Loucy (cell line): ENCODE measurements at regions not wholly inside any gene's neighbourhood (a gene's known extent, or its start where the extent isn't known, plus 50 kb on each side); places are given as distances from the start of the nearest gene placed in this dataset.

Experiments
- H2AFZ ChIP-seq: fragments of 200-600 bp; sonication (generic); 2 replicates; pipeline ENCODE4 v1.6.0; 2016; ENCODE audit warnings: antibody characterized with exemption, mild to moderate bottlenecking, low read length, moderate library complexity
- H3F3A ChIP-seq: fragments of 200-600 bp; 2 replicates; pipeline ENCODE4 v1.6.0; 2016; ENCODE audit warnings: antibody characterized with exemption, low read depth, mild to moderate bottlenecking
- H3K27me3 ChIP-seq: fragments of 200-600 bp; sonication (generic); 2 replicates; pipeline ENCODE4 v1.6.1; 2014; ENCODE audit warnings: low read length, mild to moderate bottlenecking; ENCODE audit not compliant: insufficient read depth, poor library complexity, severe bottlenecking
- H3K36me3 ChIP-seq: fragments of 200-600 bp; sonication (generic); 2 replicates; pipeline ENCODE4 v1.6.1; 2016; ENCODE audit warnings: low read length; ENCODE audit not compliant: insufficient read depth
- H3K4me1 ChIP-seq: fragments of 200-600 bp; sonication (generic); 2 replicates; pipeline ENCODE4 v1.5.1; 2014; ENCODE audit warnings: low read length, mild to moderate bottlenecking; ENCODE audit not compliant: insufficient read depth, poor library complexity, severe bottlenecking
- H3K4me2 ChIP-seq: fragments of 200-600 bp; sonication (generic); 2 replicates; pipeline ENCODE4 v1.6.0; 2014; ENCODE audit warnings: antibody characterized with exemption, low read length, low read depth, mild to moderate bottlenecking; ENCODE audit not compliant: poor library complexity, severe bottlenecking
- H3K4me3 ChIP-seq: fragments of 200-600 bp; sonication (generic); 2 replicates; pipeline ENCODE4 v1.5.1; 2014; ENCODE audit warnings: low read length, mild to moderate bottlenecking, mixed read lengths; ENCODE audit not compliant: poor library complexity, severe bottlenecking
- H3K79me2 ChIP-seq: fragments of 200-600 bp; sonication (generic); 2 replicates; pipeline ENCODE4 v1.6.1; 2014; ENCODE audit warnings: low read length; ENCODE audit not compliant: insufficient read depth
- H3K9ac ChIP-seq: fragments of 200-600 bp; sonication (generic); 2 replicates; pipeline ENCODE4 v1.6.0; 2014; ENCODE audit warnings: mild to moderate bottlenecking, low read depth, low read length, moderate library complexity; ENCODE audit not compliant: poor library complexity, severe bottlenecking
- H3K9me2 ChIP-seq: fragments of 200-600 bp; sonication (generic); replicated peaks from 2 replicates; pipeline ENCODE4 v1.6.1; 2016; ENCODE audit warnings: low read depth, low read length, mixed read lengths
- H3K9me3 ChIP-seq: fragments of 200-600 bp; sonication (generic); 2 replicates; pipeline ENCODE4 v1.6.1; 2014; ENCODE audit warnings: mild to moderate bottlenecking, antibody characterized with exemption, low read length, low read depth; ENCODE audit not compliant: insufficient read depth
- H4K20me1 ChIP-seq: fragments of 200-600 bp; sonication (generic); 2 replicates; pipeline ENCODE4 v1.6.0; 2014; ENCODE audit warnings: antibody characterized with exemption, low read length, mild to moderate bottlenecking; ENCODE audit not compliant: insufficient read depth, poor library complexity, severe bottlenecking
- EZH2phosphoT487 ChIP-seq: fragments of 200-600 bp; IDR thresholded peaks from 2 replicates; pipeline ENCODE4 v1.6.1; 2018; ENCODE audit warnings: antibody characterized with exemption, mild to moderate bottlenecking, moderate library complexity, borderline replicate concordance
- TF ChIP-seq, protein P1 (sequence below): fragments of 200-600 bp; sonication (generic); conservative IDR thresholded peaks from 2 replicates; pipeline ENCODE4 v1.5.1; 2014; ENCODE audit warnings: mild to moderate bottlenecking, antibody characterized with exemption, low read length

DNA sequence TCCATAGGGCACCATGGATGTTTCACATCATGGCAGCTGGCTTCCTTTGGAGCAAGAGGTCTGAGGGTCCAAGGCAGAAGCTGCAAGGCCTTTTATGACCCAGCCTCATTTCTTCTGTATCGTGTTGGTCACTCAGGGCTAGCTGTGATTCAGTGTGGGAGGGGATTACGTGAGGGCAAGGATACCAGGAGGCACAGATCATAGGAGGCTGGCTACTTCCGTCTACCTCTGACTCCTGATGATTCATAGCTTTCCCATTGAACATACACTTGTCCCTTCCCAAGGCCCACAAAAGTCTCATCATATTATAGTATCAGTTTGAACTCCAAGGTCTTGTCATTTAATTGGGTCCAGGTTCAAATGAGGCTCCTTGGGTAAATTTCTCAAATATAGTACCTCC is 135.3 kb upstream of the ZBED5 start:
- H3K79me2 ChIP-seq = no peaks in the 10 kb centered on the region
- TF ChIP-seq, protein P1, sequence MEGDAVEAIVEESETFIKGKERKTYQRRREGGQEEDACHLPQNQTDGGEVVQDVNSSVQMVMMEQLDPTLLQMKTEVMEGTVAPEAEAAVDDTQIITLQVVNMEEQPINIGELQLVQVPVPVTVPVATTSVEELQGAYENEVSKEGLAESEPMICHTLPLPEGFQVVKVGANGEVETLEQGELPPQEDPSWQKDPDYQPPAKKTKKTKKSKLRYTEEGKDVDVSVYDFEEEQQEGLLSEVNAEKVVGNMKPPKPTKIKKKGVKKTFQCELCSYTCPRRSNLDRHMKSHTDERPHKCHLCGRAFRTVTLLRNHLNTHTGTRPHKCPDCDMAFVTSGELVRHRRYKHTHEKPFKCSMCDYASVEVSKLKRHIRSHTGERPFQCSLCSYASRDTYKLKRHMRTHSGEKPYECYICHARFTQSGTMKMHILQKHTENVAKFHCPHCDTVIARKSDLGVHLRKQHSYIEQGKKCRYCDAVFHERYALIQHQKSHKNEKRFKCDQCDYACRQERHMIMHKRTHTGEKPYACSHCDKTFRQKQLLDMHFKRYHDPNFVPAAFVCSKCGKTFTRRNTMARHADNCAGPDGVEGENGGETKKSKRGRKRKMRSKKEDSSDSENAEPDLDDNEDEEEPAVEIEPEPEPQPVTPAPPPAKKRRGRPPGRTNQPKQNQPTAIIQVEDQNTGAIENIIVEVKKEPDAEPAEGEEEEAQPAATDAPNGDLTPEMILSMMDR = no peak
- TF ChIP-seq EZH2phosphoT487 = no peak
- H3K9ac ChIP-seq = no peak overlapping the region
- no peak overlapping the region for H2AFZ ChIP-seq
- no peak overlapping the region for H3K4me3 ChIP-seq
- H3F3A ChIP-seq = no peaks in the 10 kb centered on the region
- peaks cover 8% of the 10 kb centered on the region for H3K4me1 ChIP-seq
- H3K4me2 ChIP-seq = no peak overlapping the region
- H3K9me3 ChIP-seq = no peaks in the 10 kb centered on the region
- H3K27me3 ChIP-seq = no peaks in the 10 kb centered on the region
- H3K9me2 ChIP-seq = no peaks in the 10 kb centered on the region
- no peaks in the 10 kb centered on the region for H3K36me3 ChIP-seq
- no peaks in the 10 kb centered on the region for H4K20me1 ChIP-seq

DNA sequence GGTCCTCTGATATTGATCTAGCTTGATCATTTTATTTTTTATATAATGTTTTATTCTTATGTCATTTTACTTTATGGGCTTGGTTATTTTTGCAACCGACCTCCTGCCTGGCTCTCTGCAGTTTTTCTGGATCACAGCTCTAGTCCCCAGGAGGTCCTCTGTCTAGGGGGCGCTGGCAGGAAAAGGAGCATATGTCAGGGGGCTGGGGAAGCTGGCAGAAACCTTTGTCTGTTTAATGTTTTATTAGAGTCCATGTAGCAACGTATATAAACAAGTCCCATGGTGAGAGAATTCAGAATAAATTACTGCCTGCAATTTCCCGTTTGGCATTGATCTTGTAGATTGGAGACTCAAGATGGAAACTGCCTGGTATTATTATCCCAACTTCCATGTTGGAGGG is 133.5 kb upstream of the ZBED5 start:
- H3K79me2 ChIP-seq = no peaks in the 10 kb centered on the region
- H2AFZ ChIP-seq = no peak overlapping the region
- H3K9me3 ChIP-seq = no peaks in the 10 kb centered on the region
- no peaks in the 10 kb centered on the region for H3K36me3 ChIP-seq
- no peaks in the 10 kb centered on the region for H3K9me2 ChIP-seq
- H3K4me2 ChIP-seq = no peak overlapping the region
- no peak overlapping the region for H3K9ac ChIP-seq
- no peaks in the 10 kb centered on the region for H3F3A ChIP-seq
- H3K4me1 ChIP-seq = peaks cover 10% of the 10 kb centered on the region
- TF ChIP-seq, protein P1 = 0 out of 2 replicates have a peak, but pooled peaks have one; percentile 11
- no peak for TF ChIP-seq EZH2phosphoT487
- no peaks in the 10 kb centered on the region for H3K27me3 ChIP-seq
- no peaks in the 10 kb centered on the region for H4K20me1 ChIP-seq
- no peak overlapping the region for H3K4me3 ChIP-seq

DNA sequence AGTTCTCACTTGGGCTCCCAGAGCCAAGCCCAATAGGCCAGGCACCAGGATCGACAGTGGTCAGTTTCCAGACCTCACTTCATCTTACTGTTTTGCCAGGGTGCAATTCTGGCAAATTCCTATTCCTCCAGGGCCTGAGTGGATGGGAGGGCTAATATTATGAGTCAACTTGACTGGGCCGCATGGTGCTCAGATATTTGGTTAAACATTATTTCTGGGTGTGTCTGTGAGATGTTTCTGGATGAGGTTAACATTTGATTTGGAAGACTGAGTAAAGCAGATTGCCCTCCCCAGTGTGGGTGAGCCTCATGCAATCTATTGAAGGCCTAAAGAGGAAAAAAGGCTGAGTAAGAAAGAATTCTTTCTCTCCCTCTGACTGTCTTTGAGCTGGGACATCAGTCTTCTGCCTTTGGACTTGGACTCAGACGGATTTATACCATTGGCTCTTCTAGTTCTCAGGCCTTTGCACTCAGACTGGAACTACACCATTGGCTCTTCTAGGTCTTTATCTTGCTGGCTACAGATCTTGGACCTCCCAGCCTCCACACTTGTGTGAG is 132.9 kb upstream of the ZBED5 start:
- no peaks in the 10 kb centered on the region for H4K20me1 ChIP-seq
- H3K79me2 ChIP-seq = no peaks in the 10 kb centered on the region
- H3F3A ChIP-seq = no peaks in the 10 kb centered on the region
- TF ChIP-seq, protein P1 = no peak
- no peak for TF ChIP-seq EZH2phosphoT487
- H3K4me2 ChIP-seq = no peak overlapping the region
- no peaks in the 10 kb centered on the region for H3K9me2 ChIP-seq
- no peaks in the 10 kb centered on the region for H3K27me3 ChIP-seq
- H3K9me3 ChIP-seq = no peaks in the 10 kb centered on the region
- H3K36me3 ChIP-seq = no peaks in the 10 kb centered on the region
- no peak overlapping the region for H3K9ac ChIP-seq
- H3K4me1 ChIP-seq = peaks cover 17% of the 10 kb centered on the region
- H2AFZ ChIP-seq = 0 out of 2 replicates have a peak overlapping the region, but pooled peaks have one; percentile 20
- no peak overlapping the region for H3K4me3 ChIP-seq
